Spleen (tissue), 7 donors: ENCODE measurements at regions not wholly inside any gene's neighbourhood (a gene's known extent, or its start where the extent isn't known, plus 50 kb on each side); places are given as distances from the start of the nearest gene placed in this dataset.
A peak's percentile ranks its signal among the peaks of the same experiment; 100 is the strongest.

Source experiments
- POLR2A ChIP-seq, 3 donors: fragments of 450-650 bp; IDR thresholded peaks; one replicate each; pipeline ENCODE4 v1.5.1; 2017; ENCODE audit warnings: antibody characterized with exemption in 3 of 3, mild to moderate bottlenecking in 1 of 3
- TF ChIP-seq, protein P1 (sequence below), 11 experiments: fragments of 200-600 bp in 7 of 11; fragments of 450-650 bp in 4 of 11; sonication (generic) in 4 of 11; IDR thresholded peaks in 8 of 11; conservative IDR thresholded peaks in 3 of 11; 1 replicate in 7 of 11; 2 replicates in 4 of 11; pipeline versions ENCODE4 v1.4.0 to v1.8.0; 2016 to 2021; ENCODE audit warnings: antibody characterized with exemption in 11 of 11, inconsistent platforms in 4 of 11, mild to moderate bottlenecking in 1 of 11
- donor health status: DM: no; HTN: no; CAD: no; lungs with moderate emphysema.
- donor health status: DM: no; HTN: no; CAD: no.
- donor health status: DM: no; HTN: no; CAD: no.

DNA sequence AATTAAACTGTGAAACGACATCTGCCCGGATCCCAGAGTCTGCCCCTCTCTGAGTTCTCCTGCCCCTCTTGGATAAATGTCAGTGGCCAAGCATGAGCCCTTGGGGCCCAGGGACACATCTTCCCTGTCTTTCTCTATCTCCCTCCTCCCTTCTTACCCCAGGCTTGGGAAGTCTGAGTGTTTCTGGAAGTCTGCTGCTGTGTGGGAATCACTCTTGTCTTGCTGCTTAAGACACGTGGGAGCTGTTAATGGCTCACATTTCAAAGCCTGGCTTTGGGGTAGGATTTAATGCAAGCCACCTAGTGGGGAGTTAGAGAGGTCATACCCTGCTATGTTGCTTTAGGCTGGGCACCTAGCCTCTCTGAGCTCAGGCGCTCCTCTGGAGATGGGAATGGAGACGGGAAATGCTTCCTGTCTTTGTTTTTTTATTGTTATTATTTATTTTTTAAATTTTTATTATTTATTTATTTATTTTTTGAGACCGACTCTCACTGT, 218.5 kb upstream of the CIBAR2 start:
- no peak for TF ChIP-seq POLR2A (IDR thresholded peaks at IDR 0.05)
- TF ChIP-seq, protein P1, sequence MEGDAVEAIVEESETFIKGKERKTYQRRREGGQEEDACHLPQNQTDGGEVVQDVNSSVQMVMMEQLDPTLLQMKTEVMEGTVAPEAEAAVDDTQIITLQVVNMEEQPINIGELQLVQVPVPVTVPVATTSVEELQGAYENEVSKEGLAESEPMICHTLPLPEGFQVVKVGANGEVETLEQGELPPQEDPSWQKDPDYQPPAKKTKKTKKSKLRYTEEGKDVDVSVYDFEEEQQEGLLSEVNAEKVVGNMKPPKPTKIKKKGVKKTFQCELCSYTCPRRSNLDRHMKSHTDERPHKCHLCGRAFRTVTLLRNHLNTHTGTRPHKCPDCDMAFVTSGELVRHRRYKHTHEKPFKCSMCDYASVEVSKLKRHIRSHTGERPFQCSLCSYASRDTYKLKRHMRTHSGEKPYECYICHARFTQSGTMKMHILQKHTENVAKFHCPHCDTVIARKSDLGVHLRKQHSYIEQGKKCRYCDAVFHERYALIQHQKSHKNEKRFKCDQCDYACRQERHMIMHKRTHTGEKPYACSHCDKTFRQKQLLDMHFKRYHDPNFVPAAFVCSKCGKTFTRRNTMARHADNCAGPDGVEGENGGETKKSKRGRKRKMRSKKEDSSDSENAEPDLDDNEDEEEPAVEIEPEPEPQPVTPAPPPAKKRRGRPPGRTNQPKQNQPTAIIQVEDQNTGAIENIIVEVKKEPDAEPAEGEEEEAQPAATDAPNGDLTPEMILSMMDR (IDR thresholded peaks at IDR 0.05 in 8 of 11, conservative IDR thresholded peaks at IDR 0.05 in 3 of 11), result peak; percentile 11 to 63 (median 46)
